ENCODE measurements at regions not wholly inside any gene's neighbourhood (a gene's known extent, or its start where the extent isn't known, plus 50 kb on each side); places are given as distances from the start of the nearest gene placed in this dataset.

DNA sequence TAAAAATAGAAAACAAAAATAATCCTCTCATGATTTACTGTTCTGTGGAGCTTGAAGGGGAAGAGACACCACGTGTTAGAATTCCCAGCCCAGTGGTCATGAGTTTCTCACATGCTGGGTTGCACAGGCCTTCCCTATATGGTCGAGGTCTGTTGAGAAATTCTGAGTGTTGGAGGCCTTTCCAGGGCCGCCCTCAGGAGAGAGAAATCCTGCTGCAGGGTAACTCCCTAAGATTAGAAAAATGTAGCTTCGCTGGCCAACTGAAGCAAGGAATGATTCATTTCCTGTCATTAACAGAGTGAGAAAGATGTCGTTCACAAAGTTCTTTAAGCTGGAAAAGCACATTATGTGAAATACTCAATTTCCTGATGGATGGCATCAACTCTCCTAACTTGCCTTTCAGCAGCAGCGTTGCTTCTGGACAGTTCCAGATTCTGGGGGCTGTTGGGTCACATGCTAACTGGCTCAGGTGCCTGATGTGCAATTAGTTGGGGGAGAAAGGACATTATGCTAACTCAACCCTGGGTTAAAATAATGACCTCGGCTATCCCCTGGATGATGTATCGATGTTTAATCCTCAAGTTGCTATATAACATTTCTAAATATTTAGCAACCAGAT lies 104.8 kb upstream of the CD180 start:
- no peak for DNase-seq (ENCODE audit: low read depth in 2 of 2)

- DNase-seq (ENCODE audit: low read depth in 2 of 2): no peak
Observed at GRCh38 chr5:67300326-67300725, 103.7 kb upstream of the CD180 start.

DNA sequence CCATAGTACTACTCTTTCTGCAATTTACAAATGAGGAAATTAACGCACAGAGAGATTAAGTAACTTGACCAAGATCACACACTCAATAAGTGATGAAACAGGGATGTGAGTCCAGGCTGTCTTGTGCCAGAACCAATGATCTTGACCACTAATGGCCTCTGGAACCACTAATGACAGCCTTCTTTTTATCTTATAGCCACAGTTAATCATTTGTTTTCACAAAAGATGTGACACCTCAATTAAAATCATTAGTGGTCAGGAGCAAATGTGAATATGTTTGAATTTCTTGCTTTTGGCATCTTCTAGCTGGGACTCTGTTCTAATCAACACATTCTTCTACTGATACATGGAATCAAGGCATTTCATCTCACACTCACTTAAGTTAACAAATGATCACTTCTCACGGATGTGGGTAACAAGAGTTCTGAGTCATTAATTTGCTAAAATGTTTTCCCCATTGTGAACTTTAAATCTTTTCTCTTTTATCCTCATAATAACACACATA lies 102.7 kb upstream of the CD180 start:
- DNase-seq (ENCODE audit: low read depth in 2 of 2): no peak

DNA sequence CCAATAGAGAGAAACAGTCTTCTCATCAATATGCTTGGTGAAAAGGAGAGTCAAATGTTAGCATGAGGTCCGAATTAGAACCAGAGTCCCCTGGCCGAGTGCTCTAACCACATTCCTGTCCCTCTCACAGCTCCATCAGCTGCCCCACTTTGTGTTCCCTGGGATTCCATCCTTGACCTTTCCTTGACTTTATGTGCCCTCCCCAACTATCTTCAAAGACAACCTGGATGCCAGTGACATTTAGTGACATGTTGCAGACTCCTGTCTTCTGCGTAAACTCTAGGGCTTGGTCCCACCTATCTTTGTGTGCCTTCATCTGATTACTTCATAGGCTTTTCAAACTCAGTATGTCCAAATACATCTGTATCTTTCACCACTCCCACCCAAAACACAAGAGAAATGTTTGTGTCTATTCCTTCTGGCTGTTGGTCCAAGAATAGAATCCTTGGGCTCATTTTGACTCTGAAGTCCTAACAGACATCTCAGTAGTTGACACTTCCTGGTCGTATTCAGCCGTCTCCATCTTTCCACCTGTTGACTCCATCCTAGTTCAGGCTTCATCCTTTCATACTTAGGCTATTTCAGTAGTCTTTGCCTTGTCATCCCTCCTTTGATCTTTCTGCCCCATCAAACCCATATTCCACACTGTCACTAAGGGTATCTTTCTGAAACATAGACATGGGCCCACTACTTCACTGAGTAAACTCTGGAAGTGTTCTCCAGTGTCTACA lies 101.4 kb upstream of the CD180 start:
- no peak for DNase-seq (ENCODE audit: low read depth in 2 of 2)

GRCh38 chr5:67297376-67297775 lies 100.8 kb upstream of the CD180 start:
- DNase-seq (ENCODE audit: low read depth in 2 of 2): no peak

- no peak for DNase-seq (ENCODE audit: low read depth in 2 of 2)
Observed at GRCh38 chr5:67294266-67294938, 97.8 kb upstream of the CD180 start.

- no peak for DNase-seq (ENCODE audit: low read depth in 2 of 2)
Observed at GRCh38 chr5:67293226-67293625, 96.6 kb upstream of the CD180 start.

DNA sequence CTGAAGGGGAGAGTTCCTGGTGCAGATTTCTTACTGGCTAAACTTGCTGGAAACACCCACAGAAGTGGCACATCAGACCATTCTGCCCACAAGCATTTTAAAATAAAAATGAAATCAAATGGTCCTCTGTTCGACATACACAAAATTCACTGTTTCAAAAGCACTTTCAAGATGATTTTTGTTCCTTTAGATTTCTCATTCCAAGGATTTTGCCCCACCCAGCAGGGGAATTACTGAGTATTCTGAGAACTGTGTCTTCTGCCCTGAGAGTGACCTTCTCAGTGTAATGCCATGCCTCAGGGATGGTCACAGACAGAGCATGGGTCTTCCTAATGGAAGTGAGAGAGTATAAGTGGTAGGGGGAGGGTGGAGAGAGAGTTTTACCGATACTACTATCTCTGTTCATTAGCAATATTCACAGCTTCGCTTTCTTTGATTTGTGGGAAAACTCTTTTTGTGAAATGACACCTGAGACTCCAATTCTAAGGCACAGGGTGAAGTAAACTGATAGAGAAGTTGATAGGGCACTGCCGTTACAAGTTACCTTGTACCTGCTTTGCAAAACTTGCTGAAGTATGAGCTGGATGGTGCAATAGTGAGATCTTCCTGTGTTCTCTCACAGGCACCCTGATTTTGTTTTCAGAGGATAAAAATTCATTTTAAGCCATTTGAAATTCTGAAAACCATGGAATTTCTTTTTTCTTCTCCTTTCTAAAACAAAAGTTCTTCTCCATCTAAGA lies 95.8 kb upstream of the CD180 start:
- no peak for DNase-seq (ENCODE audit: low read depth in 2 of 2)

GRCh38 chr5:67291671-67292070 lies 95.1 kb upstream of the CD180 start:
- DNase-seq (ENCODE audit: low read depth in 2 of 2): no peak

DNA sequence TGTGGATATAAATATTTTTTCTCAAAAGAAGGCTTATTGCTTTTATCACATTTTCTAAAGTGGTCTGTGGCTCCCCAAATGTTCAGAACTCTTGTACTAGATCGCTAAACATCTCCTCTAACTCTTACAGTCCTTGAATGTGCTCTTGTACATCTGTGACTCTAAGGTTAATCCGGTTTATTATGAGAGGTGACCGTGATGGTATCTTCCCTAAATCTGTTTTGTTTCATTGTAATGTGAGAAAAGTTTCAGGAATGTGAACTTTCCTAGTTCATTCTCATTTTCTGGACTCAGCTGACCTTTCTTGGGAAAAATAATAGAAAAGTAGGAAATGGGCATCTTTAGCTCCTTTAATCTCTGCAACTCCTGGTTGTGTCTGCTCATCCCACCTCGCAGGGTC lies 94.5 kb upstream of the CD180 start:
- DNase-seq (ENCODE audit: low read depth in 2 of 2): no peak

DNA sequence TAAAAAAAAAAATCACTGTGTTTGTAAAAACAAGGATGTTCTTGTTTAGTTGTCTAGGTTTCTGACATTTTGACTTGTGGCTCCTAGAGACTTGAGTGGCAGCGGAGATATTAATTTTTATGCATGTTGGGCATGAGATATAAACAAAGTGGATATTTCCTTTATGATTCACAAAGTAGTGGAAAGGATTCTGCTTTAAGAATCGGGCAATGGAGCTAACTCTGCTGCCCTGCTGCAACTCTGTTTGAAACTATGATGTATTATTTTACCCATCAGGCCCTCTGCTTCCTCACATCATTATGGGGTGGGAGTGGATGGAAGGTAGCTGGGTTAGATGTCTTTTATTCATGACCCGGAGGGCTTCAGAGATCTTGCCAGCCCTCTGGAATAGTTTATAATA lies 94.1 kb upstream of the CD180 start:
- DNase-seq (ENCODE audit: low read depth in 2 of 2): no peak

GRCh38 chr5:67289763-67290521 lies 93.3 kb upstream of the CD180 start:
- no peak for DNase-seq (ENCODE audit: low read depth in 2 of 2)

DNA sequence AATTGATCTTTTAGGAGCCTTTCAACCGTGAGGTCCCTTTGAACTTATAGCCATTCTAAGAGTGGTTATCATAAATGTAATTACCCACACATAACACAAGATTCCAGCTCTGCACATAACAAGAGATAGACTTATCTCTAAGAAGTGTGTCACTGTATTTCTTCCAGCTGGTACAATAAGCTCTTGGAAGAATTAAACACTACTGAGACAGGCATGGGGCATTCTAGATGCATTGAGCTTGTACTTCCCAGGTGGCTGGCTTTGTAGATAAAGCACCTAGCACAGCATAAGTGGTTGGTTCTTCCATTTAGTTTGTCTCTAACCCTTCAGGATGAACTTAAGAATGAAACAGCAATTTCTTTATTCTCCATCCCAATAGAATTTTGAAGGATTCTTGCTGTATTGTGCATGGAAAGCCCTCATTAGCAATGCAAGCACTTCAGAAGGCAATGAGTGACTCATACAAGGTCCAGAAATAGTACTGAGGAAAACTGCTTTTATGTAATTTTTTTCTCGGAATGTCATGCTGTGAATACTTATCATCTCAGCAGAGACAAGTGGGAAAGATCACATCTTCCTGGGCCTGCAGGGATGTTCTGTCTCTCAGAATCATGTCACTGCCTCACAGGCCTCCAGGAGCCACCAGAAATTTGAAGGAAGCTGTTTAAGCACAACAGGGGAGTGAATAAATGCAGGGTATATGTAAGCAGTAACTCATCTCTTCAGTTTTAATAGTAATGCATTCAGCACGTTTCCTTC lies 91.1 kb upstream of the CD180 start:
- DNase-seq (ENCODE audit: low read depth in 2 of 2): no peak

DNA sequence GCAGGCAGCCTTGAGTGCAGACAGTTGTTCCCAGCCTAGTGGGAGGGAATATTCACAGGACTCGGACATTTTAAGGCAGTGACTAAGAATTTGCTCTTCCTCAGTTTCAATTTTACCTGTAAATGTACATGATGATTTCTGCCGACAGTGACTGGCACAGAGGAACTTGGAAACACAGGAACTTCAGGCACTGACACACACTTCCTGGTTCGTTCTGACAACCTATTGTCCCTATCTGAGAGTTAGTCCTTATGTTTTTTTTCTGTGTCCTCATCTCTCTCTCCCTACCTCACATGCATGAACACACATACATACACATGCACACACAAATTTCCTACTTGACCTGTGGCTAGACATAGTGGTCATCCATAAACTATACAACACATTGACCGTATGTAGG lies 89.4 kb upstream of the CD180 start:
- DNase-seq (ENCODE audit: low read depth in 2 of 2): no peak

GRCh38 chr5:67283988-67284487 lies 87.4 kb upstream of the CD180 start:
- DNase-seq (ENCODE audit: low read depth in 2 of 2): no peak

- no peak for DNase-seq (ENCODE audit: low read depth in 2 of 2)
Observed at GRCh38 chr5:67283275-67283987, 86.8 kb upstream of the CD180 start.

- DNase-seq (ENCODE audit: low read depth in 2 of 2): no peak
Observed at GRCh38 chr5:67281874-67282273, 85.3 kb upstream of the CD180 start.

DNA sequence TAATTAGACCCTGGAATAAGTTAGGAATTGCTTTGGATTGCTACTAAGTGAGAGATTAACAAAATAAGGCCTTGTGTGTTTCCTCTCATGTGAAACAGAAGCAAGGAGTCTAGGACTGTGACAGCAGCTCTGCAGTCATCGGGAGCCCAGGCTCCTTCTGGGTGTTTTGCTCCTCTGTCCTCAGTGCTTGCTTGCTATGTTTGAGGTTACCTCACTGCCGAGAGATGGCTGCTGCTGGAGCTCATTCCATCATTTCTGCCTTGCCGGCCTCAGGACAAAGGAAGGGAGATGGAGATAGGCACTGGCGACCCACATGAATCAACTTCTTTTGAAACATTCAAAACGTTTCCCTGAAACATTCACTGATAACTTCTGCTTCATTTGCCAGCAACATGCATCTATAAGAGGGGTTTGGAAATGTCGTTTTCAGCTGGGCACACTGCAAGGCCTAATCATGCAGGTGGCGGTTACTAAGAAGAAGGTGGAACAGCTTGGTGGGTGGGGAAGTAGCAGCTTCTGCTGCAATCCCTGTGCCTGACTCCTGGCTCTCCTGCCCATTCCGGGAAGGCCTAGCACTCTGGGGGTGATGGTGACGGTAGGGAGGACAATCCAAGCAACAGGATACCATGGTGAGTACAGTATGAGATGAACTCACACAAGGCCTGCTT lies 77.2 kb upstream of the CD180 start:
- no peak for DNase-seq (ENCODE audit: low read depth in 2 of 2)

DNA sequence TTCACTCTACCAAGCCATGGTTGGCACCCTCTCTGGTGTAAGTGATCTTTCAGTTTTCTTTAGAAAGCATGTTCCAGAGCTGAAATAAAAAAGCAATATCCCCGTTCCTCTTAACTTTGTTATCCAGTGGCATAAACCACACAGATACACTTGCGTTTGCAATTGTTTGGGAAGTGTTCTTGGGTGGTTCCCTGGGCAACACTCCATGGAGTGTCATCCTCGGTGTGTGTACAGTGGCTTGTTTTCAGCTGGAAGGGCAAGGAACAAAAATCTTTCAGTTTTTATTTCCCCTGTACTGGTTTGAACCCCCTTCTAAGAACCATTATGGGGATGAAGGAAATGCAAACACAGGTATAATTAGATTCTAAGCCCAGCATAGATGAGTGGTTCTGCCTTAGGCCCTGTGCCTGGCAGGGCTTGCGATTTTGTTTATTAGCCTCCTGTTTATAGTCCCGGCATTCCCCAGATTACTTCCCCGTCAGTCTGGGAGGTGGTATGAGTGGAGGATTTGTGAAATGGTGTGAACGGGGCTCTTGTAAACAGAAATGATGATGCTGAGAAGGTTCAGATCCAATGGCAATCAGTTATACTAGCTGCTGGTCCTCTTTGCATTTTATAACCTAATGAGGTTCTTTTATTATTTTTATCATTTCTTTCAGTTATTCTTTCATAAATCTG lies 76.0 kb upstream of the CD180 start:
- no peak for DNase-seq (ENCODE audit: low read depth in 2 of 2)
